H1 (cell line): ENCODE measurements at regions not wholly inside any gene's neighbourhood (a gene's known extent, or its start where the extent isn't known, plus 50 kb on each side); places are given as distances from the start of the nearest gene placed in this dataset.

Source experiments
- CTCF ChIA-PET: fragments of 300-600 bp; sonication (Branson Sonifier 250); formaldehyde crosslinking; loops from one replicate; lab custom pipeline; 2021; ENCODE audit not compliant: partially characterized antibody; lab: Charles Lee
- POLR2A ChIA-PET: fragments of 300-600 bp; sonication (Branson Sonifier 250); formaldehyde crosslinking; loops from one replicate; lab custom pipeline; 2021; ENCODE audit warnings: inconsistent platforms; ENCODE audit not compliant: partially characterized antibody; lab: Charles Lee
- DNase-seq, 2 experiments: peaks; one replicate each; pipeline versions ENCODE4 v3.0.0 to v3.0.0-alpha.2; 2010 to 2022; ENCODE audit warnings: low spot score in 2 of 2, low read depth in 1 of 2, mixed read lengths in 1 of 2
- FAIRE-seq: peaks from 2 replicates; lab custom pipeline; 2011; peaks lifted over from hg19 to GRCh38; lab: Jason Lieb, UNC
- H2AFZ ChIP-seq: 2 replicates; pipeline ENCODE4 v1.8.1; 2012; ENCODE audit warnings: low read length, inconsistent platforms
- H2AK5ac ChIP-seq: 2 replicates; pipeline ENCODE4 v1.6.1; 2013; ENCODE audit warnings: low read depth, low read length
- H2BK120ac ChIP-seq: replicated peaks from 2 replicates; pipeline ENCODE3; 2013; ENCODE audit warnings: low read depth, low read length, inconsistent platforms
- H2BK12ac ChIP-seq: 2 replicates; pipeline ENCODE4 v1.6.1; 2013; ENCODE audit warnings: low read depth, low read length
- H2BK15ac ChIP-seq: 2 replicates; pipeline ENCODE4 v1.6.1; 2013; ENCODE audit warnings: low read length
- H2BK20ac ChIP-seq: 2 replicates; pipeline ENCODE4 v1.6.1; 2013; ENCODE audit warnings: low read length
- H2BK5ac ChIP-seq: 2 replicates; pipeline ENCODE4 v1.6.1; 2013; ENCODE audit warnings: low read depth, low read length
- H3K14ac ChIP-seq: 2 replicates; pipeline ENCODE4 v1.6.1; 2013; ENCODE audit warnings: inconsistent platforms; ENCODE audit not compliant: insufficient read length
- H3K18ac ChIP-seq: 2 replicates; pipeline ENCODE4 v1.6.1; 2013; ENCODE audit warnings: low read length; ENCODE audit errors: extremely low read depth
- H3K23ac ChIP-seq: 2 replicates; pipeline ENCODE4 v1.6.1; 2013; ENCODE audit warnings: inconsistent platforms; ENCODE audit not compliant: insufficient read length
- H3K23me2 ChIP-seq: 2 replicates; pipeline ENCODE4 v1.6.1; 2013; ENCODE audit warnings: low read depth, low read length
- H3K27ac ChIP-seq: 2 replicates; pipeline ENCODE4 v1.6.1; 2011; ENCODE audit warnings: low read depth, low read length, inconsistent platforms
- H3K27me3 ChIP-seq, 4 experiments: replicated peaks in 1 of 4; 1 replicate in 1 of 4; 2 replicates in 3 of 4; pipeline versions ENCODE4 v1.6.1 to v1.8.1; 2011 to 2013; ENCODE audit warnings: low read length in 3 of 4, mild to moderate bottlenecking in 3 of 4, inconsistent platforms in 2 of 4, mixed read lengths in 2 of 4, moderate library complexity in 1 of 4; ENCODE audit not compliant: control insufficient read depth in 3 of 4, insufficient read depth in 3 of 4; ENCODE audit errors: extremely low read depth in 1 of 4
- H3K36me3 ChIP-seq, 4 experiments: 2 replicates each; pipeline versions ENCODE4 v1.6.1 to v1.8.1; 2011 to 2013; ENCODE audit warnings: mild to moderate bottlenecking in 4 of 4, low read length in 3 of 4, moderate library complexity in 2 of 4, control low read depth in 1 of 4, inconsistent platforms in 1 of 4; ENCODE audit not compliant: insufficient read depth in 4 of 4, control insufficient read depth in 2 of 4
- H3K4ac ChIP-seq: replicated peaks from 2 replicates; pipeline ENCODE3; 2013; ENCODE audit warnings: low read length, low read depth, mixed read lengths, inconsistent platforms; ENCODE audit not compliant: insufficient read length
- H3K4me1 ChIP-seq, 4 experiments: replicated peaks in 1 of 4; 1 replicate in 1 of 4; 2 replicates in 3 of 4; pipeline versions ENCODE4 v1.6.1 to v1.8.1; 2011 to 2013; ENCODE audit warnings: low read length in 3 of 4, inconsistent platforms in 2 of 4, mixed read lengths in 1 of 4; ENCODE audit not compliant: insufficient read depth in 4 of 4, control insufficient read depth in 3 of 4
- H3K4me2 ChIP-seq, 2 experiments: 2 replicates each; pipeline versions ENCODE4 v1.6.1 to v1.8.1; 2011 to 2013; ENCODE audit warnings: low read depth in 2 of 2, low read length in 2 of 2, control low read depth in 1 of 2, inconsistent platforms in 1 of 2, mild to moderate bottlenecking in 1 of 2; ENCODE audit not compliant: insufficient read depth in 1 of 2
- H3K4me3 ChIP-seq, 4 experiments: fragments of 200-600, 300-600 bp in 1 of 4; sonication (generic), shearing (Covaris generic), sonication (Bioruptor Twin) in 1 of 4; 2 replicates each; pipeline versions ENCODE4 v1.5.1 to v1.8.1; 2011 to 2016; ENCODE audit warnings: low read length in 4 of 4, low read depth in 3 of 4, control low read depth in 2 of 4, inconsistent platforms in 2 of 4, mild to moderate bottlenecking in 2 of 4, mixed read lengths in 1 of 4, moderate library complexity in 1 of 4; ENCODE audit not compliant: insufficient read depth in 2 of 4; ENCODE audit errors: extremely low read depth in 1 of 4
- H3K56ac ChIP-seq: replicated peaks from 2 replicates; pipeline ENCODE3; 2013; ENCODE audit warnings: low read depth, mild to moderate bottlenecking, mixed read lengths, low read length, inconsistent platforms; ENCODE audit not compliant: insufficient read length
- H3K79me1 ChIP-seq: 2 replicates; pipeline ENCODE4 v1.6.1; 2013; ENCODE audit warnings: low read depth, low read length, control low read depth
- H3K79me2 ChIP-seq, 2 experiments: 2 replicates each; pipeline versions ENCODE4 v1.6.1 to v1.8.1; 2012 to 2013; ENCODE audit warnings: low read length in 2 of 2, mild to moderate bottlenecking in 2 of 2, inconsistent platforms in 1 of 2; ENCODE audit not compliant: insufficient read depth in 2 of 2, control insufficient read depth in 1 of 2
- H3K9ac ChIP-seq, 4 experiments: replicated peaks in 1 of 4; 1 replicate in 1 of 4; 2 replicates in 3 of 4; pipeline versions ENCODE4 v1.6.1 to v1.8.1; 2011 to 2013; ENCODE audit warnings: low read depth in 3 of 4, low read length in 3 of 4, control low read depth in 2 of 4, mild to moderate bottlenecking in 2 of 4, moderate library complexity in 2 of 4, inconsistent platforms in 1 of 4; ENCODE audit errors: extremely low read depth in 1 of 4
- H3K9me3 ChIP-seq, 2 experiments: 2 replicates each; pipeline versions ENCODE4 v1.6.1 to v1.8.1; 2012 to 2013; ENCODE audit warnings: mild to moderate bottlenecking in 2 of 2, moderate library complexity in 2 of 2, control low read depth in 1 of 2, inconsistent platforms in 1 of 2, low read depth in 1 of 2, low read length in 1 of 2, mixed read lengths in 1 of 2; ENCODE audit not compliant: insufficient read depth in 2 of 2
- H4K20me1 ChIP-seq, 2 experiments: replicated peaks in 1 of 2; 2 replicates each; pipeline versions ENCODE3 to v1.8.1; 2011 to 2013; ENCODE audit warnings: inconsistent platforms in 2 of 2, low read length in 2 of 2, mild to moderate bottlenecking in 1 of 2; ENCODE audit not compliant: insufficient read depth in 2 of 2, control insufficient read depth in 1 of 2
- H4K5ac ChIP-seq: 2 replicates; pipeline ENCODE4 v1.6.1; 2013; ENCODE audit warnings: low read length, low read depth, mixed read lengths, inconsistent platforms; ENCODE audit not compliant: insufficient read length
- H4K8ac ChIP-seq: 2 replicates; pipeline ENCODE4 v1.8.0; 2013; ENCODE audit warnings: mild to moderate bottlenecking, moderate library complexity, low read length, inconsistent platforms; ENCODE audit not compliant: insufficient read depth; ENCODE audit errors: extremely low read depth
- H4K91ac ChIP-seq: replicated peaks from 2 replicates; pipeline ENCODE3; 2013; ENCODE audit warnings: low read length, mixed read lengths, inconsistent platforms; ENCODE audit not compliant: insufficient read length
- CHD1 ChIP-seq: IDR thresholded peaks from 2 replicates; pipeline ENCODE4 v1.6.1; 2012; ENCODE audit warnings: low read depth, low read length, improper control_type of control experiment
- PHF8 ChIP-seq: fragments of 200-600 bp; sonication (generic); conservative IDR thresholded peaks from 2 replicates; pipeline ENCODE4 v1.7.1; 2012; ENCODE audit warnings: low read depth, mild to moderate bottlenecking, inconsistent platforms, low read length, moderate library complexity
- ZNF274 ChIP-seq: IDR thresholded peaks from 2 replicates; pipeline ENCODE4 v1.7.0; 2012; ENCODE audit warnings: low read length, borderline replicate concordance; ENCODE audit errors: extremely low read depth
- WGBS, 2 experiments: shearing (Covaris generic) in 1 of 2; methylation state at CpG; one replicate each; pipeline versions ENCODE4 v1.1.6 to v1.1.7; 2013 to 2015; ENCODE audit warnings: low lambda C conversion rate in 2 of 2, mixed read lengths in 2 of 2, inconsistent platforms in 1 of 2, low coverage in 1 of 2, missing lambda C conversion rate in 1 of 2; ENCODE audit not compliant: insufficient replicate concordance in 2 of 2, insufficient coverage in 1 of 2, insufficient read length in 1 of 2; ENCODE audit errors: extremely low coverage in 1 of 2, missing lambda C conversion rate in 1 of 2; 5-methylcytosine and 5-hydroxymethylcytosine counted together

- H2BK15ac ChIP-seq: no peak overlapping the region
- H4K8ac ChIP-seq: no peak overlapping the region
- ChIA-PET POLR2A (no interaction called here), CTCF (interaction anchor here (1.0 to 1.3 kb wide), 4 partner anchors 12 to 344 kb away, joined by 3 read pairs; no protein-coding TSS in a partner anchor)
- H4K20me1 ChIP-seq: no peaks in the 10 kb centered on the region
- H3K27ac ChIP-seq: no peak overlapping the region
- no peak overlapping the region for H3K4ac ChIP-seq
- no peaks in the 10 kb centered on the region for H3K79me1 ChIP-seq
- H3K4me3 ChIP-seq: no peak overlapping the region
- H3K9me3 ChIP-seq: no peaks in the 10 kb centered on the region
- H3K14ac ChIP-seq: no peak overlapping the region
- H3K27me3 ChIP-seq: no peaks in the 10 kb centered on the region; a peak in 1 of 7 replicates
- no peak overlapping the region for H3K23ac ChIP-seq
- 0 out of 2 replicates have a peak overlapping the region, but pooled peaks have one; percentile 38 for H2AFZ ChIP-seq
- no peak overlapping the region for H3K18ac ChIP-seq
- no peak overlapping the region for H2AK5ac ChIP-seq
- DNase-seq (no peak), FAIRE-seq (no peak)
- no peak overlapping the region for H2BK20ac ChIP-seq
- no peaks in the 10 kb centered on the region for H3K79me2 ChIP-seq
- H4K5ac ChIP-seq: no peak overlapping the region
- no peak overlapping the region for H4K91ac ChIP-seq
- peak overlapping the region; percentile 76; the same call in 1 of the 2 replicates for H2BK12ac ChIP-seq
- H3K23me2 ChIP-seq: no peaks in the 10 kb centered on the region
- TF ChIP-seq CHD1: no peak
- no peak for TF ChIP-seq PHF8
- TF ChIP-seq ZNF274: no peak
- no peak overlapping the region for H3K9ac ChIP-seq
- H2BK5ac ChIP-seq: no peak overlapping the region
- H3K4me2 ChIP-seq: no peak overlapping the region
- H2BK120ac ChIP-seq: no peak overlapping the region
- WGBS, 2 experiments: 82% methylated on average over 8 of the region's 9 CpGs; no CpG with 5 or more reads in 1 of the 2 experiments
- H3K4me1 ChIP-seq: peaks cover 4 to 16% (median 11%) of the 10 kb centered on the region in 4 experiments
- no peak overlapping the region for H3K56ac ChIP-seq
- no peaks in the 10 kb centered on the region for H3K36me3 ChIP-seq
Observed at GRCh38 chr1:234746798-234747196, 136.8 kb upstream of the IRF2BP2 start.
